ENCODE measurements at regions not wholly inside any gene's neighbourhood (a gene's known extent, or its start where the extent isn't known, plus 50 kb on each side); places are given as distances from the start of the nearest gene placed in this dataset.

- no peak for DNase-seq (ENCODE audit: low read depth in 2 of 2)
Observed at GRCh38 chr3:162193148-162194095, 696.8 kb downstream of the OTOL1 start.

DNA sequence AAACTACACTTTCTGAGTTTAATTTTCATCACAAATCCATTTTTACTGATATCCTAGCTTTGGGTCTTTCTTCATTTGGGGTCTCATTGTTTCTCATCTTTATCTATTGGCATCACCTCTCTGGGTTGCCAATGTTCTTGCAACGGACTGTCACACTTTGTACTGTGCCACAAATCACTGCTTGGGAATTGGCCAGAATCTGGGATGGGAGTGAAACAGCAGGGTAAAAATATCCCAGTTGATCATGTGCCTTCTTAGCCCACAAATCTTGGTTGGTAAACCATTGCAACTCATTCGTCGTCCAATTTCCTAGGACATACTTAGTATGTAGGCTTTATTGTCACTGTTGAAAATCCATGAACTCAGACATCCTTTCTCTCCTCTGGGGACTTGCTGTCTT lies 698.5 kb downstream of the OTOL1 start:
- DNase-seq (ENCODE audit: low read depth in 2 of 2), result no peak

DNA sequence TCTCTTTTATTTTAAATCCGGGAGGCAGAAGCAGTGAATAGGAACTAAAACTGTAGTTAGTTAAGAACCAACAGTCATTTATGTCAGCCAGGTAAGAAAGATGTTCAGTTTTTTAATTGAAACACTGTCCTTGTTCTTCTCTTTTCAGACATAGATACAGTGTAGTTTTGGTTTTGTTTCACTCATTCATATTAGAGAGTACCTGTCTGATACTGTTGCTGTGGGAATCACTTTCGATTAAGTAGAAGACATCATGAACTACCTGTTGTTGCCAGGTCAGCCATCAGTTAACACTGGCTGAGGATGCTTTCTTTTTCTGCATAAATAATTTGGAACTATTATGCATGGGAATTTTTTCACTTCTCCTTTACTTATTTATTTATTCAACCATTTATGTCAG lies 700.4 kb downstream of the OTOL1 start:
- DNase-seq (ENCODE audit: low read depth in 2 of 2), result no peak

DNA sequence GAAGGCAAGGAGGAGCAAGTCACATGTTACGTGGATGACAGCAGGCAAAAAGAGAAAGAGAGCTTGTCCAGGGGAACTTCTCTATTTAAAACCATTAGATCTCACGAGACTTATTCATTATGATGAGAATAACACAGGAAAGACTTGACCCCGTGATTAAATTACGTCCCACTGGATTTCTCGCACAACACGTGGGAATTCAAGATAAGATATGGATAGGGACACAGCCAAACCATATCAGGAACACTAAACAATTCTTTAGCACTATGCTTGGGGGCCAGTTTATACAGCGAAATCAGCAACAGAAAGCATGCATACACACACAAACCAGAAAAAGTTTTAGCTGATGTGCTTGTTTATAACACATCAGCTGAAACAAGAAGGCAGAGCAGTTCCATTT lies 704.2 kb downstream of the OTOL1 start:
- DNase-seq (ENCODE audit: low read depth in 2 of 2), result no peak

- DNase-seq (ENCODE audit: low read depth in 2 of 2), result no peak
Observed at GRCh38 chr3:162206648-162207047, 710.0 kb downstream of the OTOL1 start.

DNA sequence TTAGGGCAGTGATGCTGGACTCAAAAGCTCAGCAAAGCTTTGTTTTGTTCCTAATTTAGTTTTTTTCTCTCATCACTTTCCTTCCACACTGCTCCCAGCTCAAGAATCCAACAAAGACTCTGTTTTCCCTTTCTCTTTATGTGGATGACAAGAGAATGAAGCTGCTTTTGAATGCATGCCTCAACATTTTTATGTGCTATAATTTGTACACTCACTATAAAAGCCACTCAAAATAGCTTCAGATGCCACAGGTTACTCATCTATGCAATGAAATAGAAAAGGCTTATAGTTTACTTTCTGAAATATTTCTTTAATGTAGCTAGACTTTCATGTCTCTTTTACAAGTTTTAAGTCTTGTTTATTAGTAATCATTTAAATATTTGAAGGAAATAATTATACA lies 714.9 kb downstream of the OTOL1 start:
- DNase-seq (ENCODE audit: low read depth in 2 of 2), result no peak

DNA sequence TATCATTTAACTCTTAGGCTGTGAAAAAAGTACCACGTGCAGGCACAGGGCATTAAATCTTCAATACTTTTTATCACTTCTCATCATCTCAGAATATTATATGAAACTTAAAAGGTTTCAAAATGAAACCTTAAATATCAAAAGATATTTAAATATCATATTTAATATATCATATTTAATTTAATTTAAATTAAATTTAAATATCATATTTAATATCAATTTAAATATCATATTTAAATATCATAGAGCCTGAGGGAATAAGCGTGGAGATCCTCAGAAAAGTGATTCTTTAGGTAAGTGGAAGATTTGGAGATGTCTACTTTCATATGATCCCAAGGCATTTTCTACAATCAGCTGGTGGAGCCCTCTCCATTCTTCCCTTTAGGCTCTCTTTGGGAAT lies 716.6 kb downstream of the OTOL1 start:
- no peak for DNase-seq (ENCODE audit: low read depth in 2 of 2)

DNA sequence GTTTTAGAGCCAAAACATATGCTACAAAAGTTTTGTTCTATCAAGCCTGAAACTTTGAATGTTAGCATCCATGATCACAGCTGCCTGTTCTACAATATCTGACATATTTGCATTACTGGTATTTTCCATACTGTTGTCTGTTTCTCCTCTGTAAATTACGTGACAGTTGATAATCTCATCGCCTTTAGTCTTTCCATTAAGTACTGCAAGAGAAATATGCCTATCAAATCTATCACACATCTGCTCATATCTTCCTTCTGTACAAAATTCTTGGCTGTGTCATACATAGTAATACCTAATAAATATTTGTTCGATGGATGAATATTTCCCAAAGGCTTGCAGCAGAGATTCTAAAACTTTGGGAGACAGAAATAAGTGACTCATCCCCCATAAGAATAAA lies 717.3 kb downstream of the OTOL1 start:
- DNase-seq (ENCODE audit: low read depth in 2 of 2), result no peak

- no peak for DNase-seq (ENCODE audit: low read depth in 2 of 2)
Observed at GRCh38 chr3:162217647-162218046, 721.0 kb downstream of the OTOL1 start.

DNA sequence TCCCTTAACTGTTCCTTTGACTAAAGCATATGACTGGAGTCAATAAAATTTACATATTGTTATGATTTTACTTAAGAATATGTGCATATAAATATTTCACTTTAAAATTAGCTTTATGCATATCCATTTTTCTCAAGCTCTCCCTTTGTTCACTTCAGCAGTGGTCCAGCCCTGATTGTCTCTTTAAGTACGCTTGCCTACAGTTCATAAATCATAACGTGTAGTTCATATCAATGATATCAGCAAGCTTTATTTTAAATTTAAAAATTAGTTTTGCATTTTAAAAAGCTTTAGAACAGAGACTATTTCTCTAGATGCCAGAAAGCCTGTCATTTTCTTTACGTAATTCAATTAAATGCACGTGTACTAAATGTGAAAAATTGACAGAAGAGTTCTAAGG lies 721.9 kb downstream of the OTOL1 start:
- DNase-seq (ENCODE audit: low read depth in 2 of 2), result no peak

DNA sequence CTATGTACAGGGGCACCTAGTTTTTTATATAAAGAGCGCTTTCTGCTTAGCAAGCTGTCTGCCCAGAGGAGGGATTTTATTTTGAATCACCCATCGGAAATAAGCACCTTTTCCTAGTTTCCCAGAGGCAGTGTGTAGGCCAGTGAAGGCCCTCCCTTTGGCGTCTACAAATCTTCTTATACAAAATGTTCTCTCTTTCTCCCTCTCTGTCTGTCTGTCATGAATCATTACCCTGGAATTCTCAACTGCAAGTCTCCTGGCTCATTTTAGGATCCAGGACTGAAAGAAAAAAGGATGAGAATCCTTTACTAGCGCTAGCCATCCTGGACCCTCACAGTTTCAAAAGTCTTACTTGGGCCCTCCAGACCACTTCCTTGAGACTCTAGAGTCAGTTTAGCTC lies 728.1 kb downstream of the OTOL1 start:
- DNase-seq (ENCODE audit: low read depth in 2 of 2), result no peak

DNA sequence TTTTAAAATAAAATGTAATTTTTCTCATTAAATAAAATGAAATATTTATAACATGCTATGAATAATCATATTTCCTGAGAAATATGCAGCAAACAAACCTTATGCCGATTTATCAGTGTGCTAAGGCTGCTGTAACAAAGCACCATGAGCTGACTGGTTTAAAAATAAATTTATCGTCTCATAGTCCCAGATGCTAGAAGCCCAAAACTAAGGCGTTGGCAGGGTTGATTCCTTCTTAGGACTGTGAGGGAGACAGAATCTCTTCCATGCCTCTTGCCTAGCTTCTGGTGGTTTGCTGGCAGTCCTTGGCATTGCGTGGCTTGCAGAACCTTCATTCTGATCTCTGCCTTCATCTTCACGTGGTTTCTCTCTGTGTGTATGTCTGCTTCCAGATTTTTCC lies 740.3 kb downstream of the OTOL1 start:
- DNase-seq (ENCODE audit: low read depth in 2 of 2), result no peak

- DNase-seq (ENCODE audit: low read depth in 2 of 2), result no peak
Observed at GRCh38 chr3:162250782-162251181, 754.2 kb downstream of the OTOL1 start.

DNA sequence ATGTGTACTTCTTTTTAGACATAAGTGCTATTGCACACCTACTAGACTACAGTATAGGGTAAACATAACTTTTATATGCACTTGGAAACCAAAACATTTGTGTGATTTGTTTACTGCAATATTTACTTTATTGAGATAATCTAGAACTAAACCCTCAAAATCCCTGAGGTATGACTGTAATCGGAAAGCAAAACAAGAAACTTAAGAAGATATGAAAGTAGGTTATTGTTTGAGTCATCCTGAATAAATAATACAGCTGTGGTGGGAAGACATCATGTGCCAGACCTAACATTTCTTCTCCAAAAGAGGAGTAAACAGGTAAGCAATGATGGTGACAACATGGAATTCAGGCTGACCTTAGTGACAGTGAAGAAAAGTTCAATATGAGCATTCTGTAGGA lies 765.5 kb downstream of the OTOL1 start:
- no peak for DNase-seq (ENCODE audit: low read depth in 2 of 2)

DNA sequence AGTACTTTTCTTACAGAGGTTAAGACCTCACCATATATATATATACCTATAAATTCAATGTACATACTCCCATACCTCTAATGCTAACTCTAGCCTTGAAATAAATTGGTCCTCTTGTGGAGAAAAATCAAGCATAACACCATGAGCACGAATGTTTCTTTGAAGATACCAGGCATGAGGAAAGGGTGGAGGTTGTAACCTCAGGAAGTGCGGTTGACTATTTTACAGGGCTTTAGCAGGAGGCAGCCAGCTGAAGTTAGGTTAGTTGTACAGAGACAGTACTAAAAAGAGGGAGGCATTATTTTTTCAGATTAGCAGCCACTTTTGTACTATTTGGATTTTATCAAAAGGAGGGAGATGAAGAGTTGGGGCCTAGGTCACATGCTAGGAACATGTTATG lies 767.0 kb downstream of the OTOL1 start:
- DNase-seq (ENCODE audit: low read depth in 2 of 2), result no peak

DNA sequence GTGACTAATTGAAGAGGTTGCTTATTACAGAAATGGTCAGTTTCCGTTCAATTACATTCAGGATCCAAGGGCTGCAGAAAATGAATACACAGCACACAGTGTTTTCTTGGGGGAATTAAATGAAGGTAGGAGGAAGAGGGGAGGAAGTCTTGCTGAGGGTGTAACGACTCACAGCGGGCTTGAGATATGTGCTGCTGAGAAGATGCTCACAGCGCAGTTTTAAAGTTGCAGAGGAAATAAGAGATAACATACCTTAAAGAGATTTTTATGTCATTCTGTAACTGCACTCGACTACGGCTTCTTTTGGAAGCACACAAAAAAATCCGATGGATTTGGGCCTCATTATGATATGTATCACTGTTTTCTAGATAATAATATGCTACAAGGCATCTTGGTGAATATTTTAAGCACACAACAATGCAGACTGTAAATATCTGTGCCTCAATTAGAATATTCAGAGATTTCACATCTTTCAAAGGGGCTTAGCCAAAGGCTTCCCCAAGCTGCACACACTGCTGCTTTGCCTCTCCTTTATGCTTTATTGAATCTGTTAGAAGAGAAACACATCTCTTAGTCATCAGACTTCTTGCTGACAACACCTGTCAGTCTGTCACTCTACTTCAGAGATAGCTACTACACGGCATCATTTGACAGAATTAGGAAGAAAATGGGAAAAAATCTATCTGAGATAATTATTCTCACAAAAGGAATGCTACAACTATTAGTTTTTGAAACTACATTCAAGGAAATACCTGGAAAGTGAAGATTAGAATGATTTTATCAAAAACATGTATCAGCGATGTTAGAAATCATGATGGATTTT lies 773.2 kb downstream of the OTOL1 start:
- DNase-seq (ENCODE audit: low read depth in 2 of 2), result no peak

DNA sequence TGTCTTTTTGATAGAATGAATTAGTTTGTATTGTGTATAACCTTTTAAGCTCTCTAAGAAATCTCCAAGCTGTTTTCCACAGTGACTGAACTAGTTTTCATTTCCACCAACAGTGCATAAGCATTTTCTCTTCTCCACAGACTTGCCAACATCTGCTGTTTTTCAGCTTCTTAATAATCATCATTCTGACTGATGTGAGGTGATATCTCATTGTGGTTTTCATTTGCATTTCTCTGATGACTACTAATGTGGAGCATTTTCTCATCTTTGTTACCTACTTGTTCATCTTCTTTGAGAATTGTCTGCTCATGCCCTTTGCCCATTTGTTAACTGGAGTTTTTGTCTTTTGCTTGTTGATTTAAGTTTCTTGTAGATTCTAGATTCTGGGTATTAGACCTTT lies 777.5 kb downstream of the OTOL1 start:
- DNase-seq (ENCODE audit: low read depth in 2 of 2), result no peak

GRCh38 chr3:162278834-162279233 lies 782.2 kb downstream of the OTOL1 start:
- DNase-seq (ENCODE audit: low read depth in 2 of 2), result no peak

DNA sequence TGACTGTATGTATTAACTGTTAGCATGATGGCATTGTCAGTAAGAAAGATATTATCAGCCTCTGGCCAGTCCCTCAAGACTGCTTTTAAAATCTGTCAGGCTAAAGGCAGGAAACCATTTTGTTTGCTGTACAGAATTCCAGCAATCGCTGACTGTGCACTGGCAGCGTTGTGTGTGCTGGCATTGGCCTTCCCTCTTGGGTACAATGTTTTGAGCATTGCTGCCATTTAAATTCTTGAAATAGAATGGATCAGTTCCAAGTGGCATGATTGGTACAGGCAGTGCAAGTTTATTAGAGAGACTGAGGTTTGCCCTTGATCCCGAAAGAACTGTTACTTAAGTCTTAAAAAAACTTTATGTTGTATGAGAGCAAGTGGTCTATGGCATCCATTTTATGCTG lies 788.7 kb downstream of the OTOL1 start:
- DNase-seq (ENCODE audit: low read depth in 2 of 2), result no peak

- no peak for DNase-seq (ENCODE audit: low read depth in 2 of 2)
Observed at GRCh38 chr3:162287600-162287999, 791.0 kb downstream of the OTOL1 start.

- DNase-seq (ENCODE audit: low read depth in 2 of 2), result no peak
Observed at GRCh38 chr3:162292409-162292808, 795.8 kb downstream of the OTOL1 start.

DNA sequence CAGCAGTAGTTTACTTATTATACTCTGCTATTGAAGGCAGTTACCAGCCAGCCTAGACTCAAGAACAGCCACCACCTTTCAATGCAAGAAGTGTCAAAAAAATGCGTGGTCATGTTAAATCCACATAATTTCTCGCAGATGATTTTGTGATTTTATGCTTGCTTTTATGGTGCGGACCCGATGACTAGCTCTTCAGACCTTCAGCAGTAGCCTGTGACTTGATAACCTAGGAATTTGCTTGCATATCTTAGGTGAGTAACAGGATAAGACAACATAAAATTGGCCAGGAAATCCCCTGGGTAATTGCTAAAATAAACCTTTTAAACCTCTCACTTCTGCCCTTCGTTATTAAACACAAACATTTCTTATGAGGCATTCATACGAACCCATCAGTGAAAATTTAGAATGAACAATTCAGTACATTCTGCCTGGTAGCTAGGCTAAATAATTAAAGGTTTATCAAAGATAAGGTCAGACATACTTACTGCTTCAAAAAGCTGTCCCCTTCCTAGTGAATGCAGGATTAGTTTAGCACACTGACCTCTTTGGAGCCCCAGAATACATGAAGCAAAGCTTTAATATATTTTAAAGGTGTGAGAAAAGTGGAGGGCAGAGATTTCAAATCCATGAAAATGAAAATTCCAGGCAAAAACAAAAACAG lies 798.8 kb downstream of the OTOL1 start:
- no peak for DNase-seq (ENCODE audit: low read depth in 2 of 2)
